Progenitor cell of endocrine pancreas (in vitro differentiated cells): ENCODE measurements at regions not wholly inside any gene's neighbourhood (a gene's known extent, or its start where the extent isn't known, plus 50 kb on each side); places are given as distances from the start of the nearest gene placed in this dataset.

Source experiments
- DNase-seq: peaks from one replicate; pipeline ENCODE4 v3.0.0; 2021; ENCODE audit warnings: low spot score; ENCODE audit not compliant: unreplicated experiment
- H3K27ac Mint-ChIP-seq: 2 replicates; pipeline ENCODE4 v1.8.0; 2021; ENCODE audit warnings: mild to moderate bottlenecking, moderate library complexity, mixed read lengths
- H3K27me3 Mint-ChIP-seq: 2 replicates; pipeline ENCODE4 v1.8.0; 2021; ENCODE audit warnings: mixed read lengths
- H3K36me3 Mint-ChIP-seq: 2 replicates; pipeline ENCODE4 v1.8.0; 2022; ENCODE audit warnings: mixed read lengths; ENCODE audit not compliant: insufficient read depth
- H3K4me1 Mint-ChIP-seq: 2 replicates; pipeline ENCODE4 v1.8.0; 2021; ENCODE audit warnings: low read depth, mixed read lengths
- H3K4me3 Mint-ChIP-seq: 2 replicates; pipeline ENCODE4 v1.8.0; 2021; ENCODE audit warnings: low read depth, mild to moderate bottlenecking, moderate library complexity, mixed read lengths
- H3K9me3 Mint-ChIP-seq: 2 replicates; pipeline ENCODE4 v1.8.0; 2021; ENCODE audit warnings: low read depth, mixed read lengths
- TF ChIP-seq, protein P1 (sequence below): fragments of 200-600 bp; sonication (generic); IDR thresholded peaks from one replicate; pipeline ENCODE4 v1.5.0; 2021; ENCODE audit warnings: antibody characterized with exemption, mild to moderate bottlenecking; ENCODE audit not compliant: unreplicated experiment

DNA sequence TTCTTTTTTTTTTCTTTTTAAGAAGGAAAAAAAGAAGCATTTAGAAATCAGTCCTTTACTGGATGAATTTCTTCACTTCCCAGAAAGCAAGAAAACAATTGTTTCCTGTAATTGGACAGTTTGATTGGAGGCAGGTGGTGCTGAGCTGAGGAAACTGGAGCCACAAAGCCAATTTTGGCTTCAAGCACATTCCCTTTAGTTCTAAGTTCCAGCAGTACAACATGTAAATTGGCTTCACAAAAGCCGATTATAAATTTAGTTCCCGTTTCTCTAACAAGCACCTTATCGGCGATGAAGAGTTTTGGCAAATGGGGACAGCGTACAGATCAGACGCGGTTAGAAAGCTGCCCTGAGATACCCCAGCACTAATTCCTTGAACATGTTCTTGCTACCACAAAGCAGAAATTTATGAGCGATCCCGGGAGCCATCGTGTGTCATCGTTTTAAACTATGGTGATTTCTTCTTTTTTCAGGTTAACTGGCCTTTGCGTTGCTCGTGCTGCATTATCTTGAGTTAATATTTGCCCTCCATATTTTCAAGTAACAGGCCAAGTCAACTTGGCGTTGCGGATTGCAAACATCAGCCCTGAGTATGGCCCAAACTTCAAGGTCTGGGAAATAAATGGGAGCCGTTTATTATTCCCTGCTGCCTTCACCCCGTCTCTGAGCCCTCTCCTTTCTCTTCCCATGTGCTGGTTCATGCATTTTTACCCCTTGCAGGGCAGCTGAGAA lies 190.4 kb upstream of the ID2 start:
- no peak for DNase-seq
- TF ChIP-seq, protein P1, sequence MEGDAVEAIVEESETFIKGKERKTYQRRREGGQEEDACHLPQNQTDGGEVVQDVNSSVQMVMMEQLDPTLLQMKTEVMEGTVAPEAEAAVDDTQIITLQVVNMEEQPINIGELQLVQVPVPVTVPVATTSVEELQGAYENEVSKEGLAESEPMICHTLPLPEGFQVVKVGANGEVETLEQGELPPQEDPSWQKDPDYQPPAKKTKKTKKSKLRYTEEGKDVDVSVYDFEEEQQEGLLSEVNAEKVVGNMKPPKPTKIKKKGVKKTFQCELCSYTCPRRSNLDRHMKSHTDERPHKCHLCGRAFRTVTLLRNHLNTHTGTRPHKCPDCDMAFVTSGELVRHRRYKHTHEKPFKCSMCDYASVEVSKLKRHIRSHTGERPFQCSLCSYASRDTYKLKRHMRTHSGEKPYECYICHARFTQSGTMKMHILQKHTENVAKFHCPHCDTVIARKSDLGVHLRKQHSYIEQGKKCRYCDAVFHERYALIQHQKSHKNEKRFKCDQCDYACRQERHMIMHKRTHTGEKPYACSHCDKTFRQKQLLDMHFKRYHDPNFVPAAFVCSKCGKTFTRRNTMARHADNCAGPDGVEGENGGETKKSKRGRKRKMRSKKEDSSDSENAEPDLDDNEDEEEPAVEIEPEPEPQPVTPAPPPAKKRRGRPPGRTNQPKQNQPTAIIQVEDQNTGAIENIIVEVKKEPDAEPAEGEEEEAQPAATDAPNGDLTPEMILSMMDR, result no peak
- Mint-ChIP-seq H3K36me3 (no peaks in the 10 kb centered on the region), H3K4me1 (peaks cover 49% of the 10 kb centered on the region), H3K27ac (no peak overlapping the region), H3K27me3 (peaks cover 21% of the 10 kb centered on the region), H3K9me3 (no peaks in the 10 kb centered on the region), H3K4me3 (no peak overlapping the region)

DNA sequence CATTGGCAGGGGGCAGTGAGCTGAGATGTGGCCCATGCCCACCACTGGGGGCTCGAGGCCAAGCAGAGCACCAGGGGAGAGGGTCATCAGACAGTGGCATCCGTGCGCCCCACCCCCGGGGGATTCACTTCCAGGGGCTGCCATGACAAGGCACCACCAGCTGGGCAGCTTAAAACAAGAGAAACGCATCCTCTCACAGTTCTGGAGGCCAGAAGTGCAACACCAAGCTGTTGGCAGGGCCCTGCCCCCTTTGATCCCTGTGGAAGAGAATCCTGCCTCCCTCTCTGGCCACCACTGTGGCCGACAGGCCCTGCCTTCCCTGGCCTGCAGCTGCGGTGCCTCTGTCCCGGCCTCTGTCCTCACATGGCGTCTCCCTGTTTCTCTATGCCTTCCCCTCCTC lies 187.7 kb upstream of the ID2 start:
- H3K27ac Mint-ChIP-seq, result peak overlapping the region; percentile 57
- no peaks in the 10 kb centered on the region for H3K9me3 Mint-ChIP-seq
- DNase-seq, result no peak
- peaks cover 24% of the 10 kb centered on the region for H3K27me3 Mint-ChIP-seq
- no peak overlapping the region for H3K4me3 Mint-ChIP-seq
- H3K4me1 Mint-ChIP-seq, result peaks cover 52% of the 10 kb centered on the region
- H3K36me3 Mint-ChIP-seq, result no peaks in the 10 kb centered on the region
- TF ChIP-seq, protein P1, result no peak

DNA sequence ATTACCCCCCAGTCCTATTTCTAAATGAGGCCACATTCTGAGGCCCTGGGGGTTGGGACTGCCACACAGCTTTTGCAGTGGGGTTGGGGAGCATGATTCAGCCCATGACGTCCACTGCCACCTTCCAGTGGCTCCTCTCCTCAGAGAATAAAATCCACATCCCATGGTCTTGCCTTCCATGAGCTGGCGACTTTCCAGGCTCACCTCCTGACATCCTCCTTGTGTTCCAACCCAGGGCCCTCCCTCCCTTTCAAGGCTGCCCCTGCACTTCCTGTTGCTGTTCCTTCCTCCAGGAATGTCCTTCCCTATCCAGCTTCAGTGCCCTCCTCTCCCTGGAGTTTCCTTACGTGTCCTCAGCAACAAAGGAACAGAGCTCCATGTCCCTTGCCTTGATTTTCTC lies 187.3 kb upstream of the ID2 start:
- no peaks in the 10 kb centered on the region for H3K36me3 Mint-ChIP-seq
- H3K27ac Mint-ChIP-seq, result peak overlapping the region; percentile 43
- H3K9me3 Mint-ChIP-seq, result no peaks in the 10 kb centered on the region
- TF ChIP-seq, protein P1, result no peak
- no peak for DNase-seq
- peaks cover 53% of the 10 kb centered on the region for H3K4me1 Mint-ChIP-seq
- peaks cover 24% of the 10 kb centered on the region for H3K27me3 Mint-ChIP-seq
- no peak overlapping the region for H3K4me3 Mint-ChIP-seq

DNA sequence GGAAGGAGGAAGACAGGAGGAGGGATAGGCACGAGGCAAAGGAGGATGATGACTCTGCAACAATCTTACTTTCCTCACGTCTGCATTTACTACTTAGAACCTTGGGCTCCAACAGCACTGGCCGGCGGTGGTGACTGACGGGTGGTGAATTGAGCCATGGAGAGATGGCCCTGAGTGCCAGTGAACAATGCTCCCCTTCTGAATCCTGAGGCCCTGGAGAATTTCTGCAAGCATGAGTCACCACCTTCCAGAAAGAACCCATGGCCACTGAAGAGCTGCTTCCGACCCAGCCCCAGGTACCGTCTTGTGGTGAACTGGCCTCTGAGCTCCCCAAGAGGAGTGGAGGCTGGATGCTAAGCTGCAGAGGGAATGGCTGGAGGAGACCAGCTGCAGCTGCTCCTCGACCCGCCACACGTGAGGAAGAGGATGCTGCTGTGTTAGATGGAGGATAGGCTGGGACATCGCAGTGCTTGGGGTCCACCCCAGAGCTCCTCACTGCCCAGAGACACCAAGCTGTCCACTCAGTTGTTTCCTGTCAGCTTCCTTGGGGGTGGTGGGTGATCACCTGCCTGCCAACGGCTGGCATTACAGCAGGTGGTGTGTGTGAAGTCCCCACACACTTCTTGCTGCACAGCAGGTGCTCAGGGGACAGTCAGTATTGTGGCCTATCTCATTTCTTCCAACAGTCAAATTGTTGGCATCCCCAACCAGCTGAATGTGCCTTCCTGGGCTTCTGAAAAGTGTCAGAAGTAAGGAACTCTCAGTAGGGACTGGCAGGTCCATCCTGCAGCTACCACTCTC lies 186.5 kb upstream of the ID2 start:
- no peaks in the 10 kb centered on the region for H3K36me3 Mint-ChIP-seq
- TF ChIP-seq, protein P1, result no peak
- peaks cover 60% of the 10 kb centered on the region for H3K4me1 Mint-ChIP-seq
- no peak overlapping the region for H3K4me3 Mint-ChIP-seq
- no peak for DNase-seq
- H3K27me3 Mint-ChIP-seq, result peaks cover 21% of the 10 kb centered on the region
- H3K27ac Mint-ChIP-seq, result no peak overlapping the region
- no peaks in the 10 kb centered on the region for H3K9me3 Mint-ChIP-seq

DNA sequence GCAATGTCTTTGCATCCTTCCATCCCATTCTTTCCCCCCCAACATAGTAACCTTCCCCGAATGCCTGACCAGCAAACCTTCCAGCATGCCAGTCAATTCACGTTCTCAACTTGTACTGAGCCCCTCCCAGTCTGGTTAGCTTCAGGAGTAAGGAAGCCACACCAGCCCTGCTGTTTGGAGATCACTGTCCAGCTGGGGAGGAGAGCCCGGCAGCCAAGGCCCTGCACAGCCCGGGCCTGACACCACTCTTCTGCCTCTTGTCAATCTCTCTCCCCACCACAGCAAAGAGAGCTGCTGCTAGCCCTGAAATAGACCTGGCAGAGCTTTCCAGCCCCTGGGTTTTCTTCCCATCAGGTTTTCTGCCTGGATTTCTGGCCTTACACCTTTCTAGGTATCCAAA lies 185.8 kb upstream of the ID2 start:
- no peak overlapping the region for H3K4me3 Mint-ChIP-seq
- no peaks in the 10 kb centered on the region for H3K36me3 Mint-ChIP-seq
- peaks cover 21% of the 10 kb centered on the region for H3K27me3 Mint-ChIP-seq
- H3K9me3 Mint-ChIP-seq, result no peaks in the 10 kb centered on the region
- TF ChIP-seq, protein P1, result no peak
- no peak for DNase-seq
- H3K27ac Mint-ChIP-seq, result no peak overlapping the region
- H3K4me1 Mint-ChIP-seq, result peaks cover 67% of the 10 kb centered on the region
